ENCODE measurements at regions not wholly inside any gene's neighbourhood (a gene's known extent, or its start where the extent isn't known, plus 50 kb on each side); places are given as distances from the start of the nearest gene placed in this dataset.
"Not testable (repeated sequence)": the region's sequence is repeated elsewhere in the genome, so short reads cannot be mapped to it uniquely, and the experiment has no call there.

DNA sequence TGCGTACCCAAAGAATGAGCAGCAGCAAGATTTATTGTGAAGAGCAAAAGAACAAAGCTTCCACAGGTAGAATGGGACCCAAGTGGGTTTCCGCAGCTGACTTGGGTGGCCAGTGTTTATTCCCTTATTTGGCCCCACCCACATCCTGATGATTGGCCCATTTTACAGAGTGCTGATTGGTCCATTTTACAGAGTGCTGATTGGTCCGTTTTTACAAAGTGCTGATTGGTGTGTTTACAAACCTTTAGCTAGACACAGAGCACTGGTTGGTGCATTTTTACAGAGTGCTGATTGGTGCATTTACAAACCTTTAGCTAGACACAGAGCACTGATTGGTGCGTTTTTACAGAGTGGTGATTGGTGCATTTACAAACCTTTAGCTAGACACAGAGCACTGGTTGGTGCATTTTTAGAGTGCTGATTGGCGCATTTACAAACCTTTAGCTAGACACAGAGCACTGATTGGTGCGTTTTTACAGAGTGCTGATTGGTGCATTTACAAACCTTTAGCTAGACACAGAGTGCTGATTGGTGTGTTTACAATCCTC is 94.8 kb downstream of the SAMD9 start:
- intact Hi-C loops (cut with DNase I); H3K27me3 ChIP-seq (ENCODE audit: control insufficient read depth in 1 of 2, insufficient read depth in 2 of 2, low read length in 1 of 2); ATAC-seq (ENCODE audit: low FRiP score); H3K4me1 ChIP-seq (ENCODE audit: control insufficient read depth in 1 of 2, insufficient read depth in 2 of 2, low read length in 2 of 2); H3K27ac ChIP-seq (ENCODE audit: low read depth in 1 of 2, low read length in 2 of 2); H3K4me3 ChIP-seq (ENCODE audit: low read length in 2 of 2); DNase-seq; H3K36me3 ChIP-seq (ENCODE audit: control insufficient read depth in 1 of 2, insufficient read depth in 2 of 2, low read length in 1 of 2); H3K9me3 ChIP-seq (ENCODE audit: control insufficient read depth, low read length): not testable (repeated sequence)
- 95 to 96% methylated on average over 6 of the region's 6 CpGs for whole genome bisulfite sequencing, 2 donors

GRCh38 chr7:93021748-93022147 is 96.0 kb downstream of the SAMD9 start:
- no peak overlapping the region for H3K27ac ChIP-seq (ENCODE audit: low read depth in 1 of 2, low read length in 2 of 2)
- no peak overlapping the region for H3K4me3 ChIP-seq (ENCODE audit: low read length in 2 of 2)
- no peaks in the 10 kb centered on the region for H3K27me3 ChIP-seq (ENCODE audit: control insufficient read depth in 1 of 2, insufficient read depth in 2 of 2, low read length in 1 of 2)
- H3K9me3 ChIP-seq (ENCODE audit: control insufficient read depth, low read length): no peaks in the 10 kb centered on the region
- ATAC-seq (ENCODE audit: low FRiP score): no peak
- no peaks in the 10 kb centered on the region for H3K36me3 ChIP-seq (ENCODE audit: control insufficient read depth in 1 of 2, insufficient read depth in 2 of 2, low read length in 1 of 2)
- DNase-seq: no peak
- H3K4me1 ChIP-seq (ENCODE audit: control insufficient read depth in 1 of 2, insufficient read depth in 2 of 2, low read length in 2 of 2): no peaks in the 10 kb centered on the region
- 65 to 96% methylated on average over 2 of the region's 2 CpGs for WGBS, 2 donors
- intact Hi-C loops (cut with DNase I): no loop called here

DNA sequence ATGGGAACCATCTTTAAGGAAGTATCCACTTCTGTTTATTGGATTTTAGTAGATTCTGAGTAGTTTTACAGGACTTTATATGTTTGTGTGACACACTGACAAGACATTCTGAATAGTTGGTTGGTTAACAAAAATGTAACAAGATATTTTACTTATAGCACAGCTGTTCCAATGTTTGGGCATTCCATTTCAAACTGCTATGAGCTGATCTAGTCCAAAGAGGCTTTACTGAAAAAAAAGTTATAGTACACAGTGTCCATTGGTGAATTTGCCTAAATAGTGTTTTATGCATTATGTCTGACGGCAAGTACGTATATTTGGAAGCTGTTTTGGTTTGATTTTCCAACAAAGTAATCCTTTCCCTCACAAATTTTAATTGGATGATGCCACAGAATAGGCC is 99.1 kb downstream of the SAMD9 start:
- H3K9me3 ChIP-seq (ENCODE audit: control insufficient read depth, low read length): no peaks in the 10 kb centered on the region
- no peaks in the 10 kb centered on the region for H3K36me3 ChIP-seq (ENCODE audit: control insufficient read depth in 1 of 2, insufficient read depth in 2 of 2, low read length in 1 of 2)
- H3K4me3 ChIP-seq (ENCODE audit: low read length in 2 of 2): no peak overlapping the region
- ATAC-seq (ENCODE audit: low FRiP score) (no peak), DNase-seq (no peak)
- intact Hi-C loops (cut with DNase I): no loop called here
- H3K27ac ChIP-seq (ENCODE audit: low read depth in 1 of 2, low read length in 2 of 2): no peak overlapping the region
- H3K27me3 ChIP-seq (ENCODE audit: control insufficient read depth in 1 of 2, insufficient read depth in 2 of 2, low read length in 1 of 2): no peaks in the 10 kb centered on the region
- 80 to 98% methylated on average over 2 of the region's 2 CpGs for WGBS, 2 donors
- H3K4me1 ChIP-seq (ENCODE audit: control insufficient read depth in 1 of 2, insufficient read depth in 2 of 2, low read length in 2 of 2): no peaks in the 10 kb centered on the region

GRCh38 chr7:93016681-93017381 is 100.9 kb downstream of the SAMD9 start:
- ATAC-seq (ENCODE audit: low FRiP score): no peak
- intact Hi-C loops (cut with DNase I): no loop called here
- Histone ChIP-seq H3K27me3 (ENCODE audit: control insufficient read depth in 1 of 2, insufficient read depth in 2 of 2, low read length in 1 of 2) (no peaks in the 10 kb centered on the region), H3K36me3 (ENCODE audit: control insufficient read depth in 1 of 2, insufficient read depth in 2 of 2, low read length in 1 of 2) (no peaks in the 10 kb centered on the region), H3K27ac (ENCODE audit: low read depth in 1 of 2, low read length in 2 of 2) (no peak overlapping the region), H3K9me3 (ENCODE audit: control insufficient read depth, low read length) (no peaks in the 10 kb centered on the region), H3K4me1 (ENCODE audit: control insufficient read depth in 1 of 2, insufficient read depth in 2 of 2, low read length in 2 of 2) (no peaks in the 10 kb centered on the region), H3K4me3 (ENCODE audit: low read length in 2 of 2) (no peak overlapping the region)
- DNase-seq: no peak
- WGBS, 2 donors: 66 to 72% methylated on average over 8 of the region's 8 CpGs

DNA sequence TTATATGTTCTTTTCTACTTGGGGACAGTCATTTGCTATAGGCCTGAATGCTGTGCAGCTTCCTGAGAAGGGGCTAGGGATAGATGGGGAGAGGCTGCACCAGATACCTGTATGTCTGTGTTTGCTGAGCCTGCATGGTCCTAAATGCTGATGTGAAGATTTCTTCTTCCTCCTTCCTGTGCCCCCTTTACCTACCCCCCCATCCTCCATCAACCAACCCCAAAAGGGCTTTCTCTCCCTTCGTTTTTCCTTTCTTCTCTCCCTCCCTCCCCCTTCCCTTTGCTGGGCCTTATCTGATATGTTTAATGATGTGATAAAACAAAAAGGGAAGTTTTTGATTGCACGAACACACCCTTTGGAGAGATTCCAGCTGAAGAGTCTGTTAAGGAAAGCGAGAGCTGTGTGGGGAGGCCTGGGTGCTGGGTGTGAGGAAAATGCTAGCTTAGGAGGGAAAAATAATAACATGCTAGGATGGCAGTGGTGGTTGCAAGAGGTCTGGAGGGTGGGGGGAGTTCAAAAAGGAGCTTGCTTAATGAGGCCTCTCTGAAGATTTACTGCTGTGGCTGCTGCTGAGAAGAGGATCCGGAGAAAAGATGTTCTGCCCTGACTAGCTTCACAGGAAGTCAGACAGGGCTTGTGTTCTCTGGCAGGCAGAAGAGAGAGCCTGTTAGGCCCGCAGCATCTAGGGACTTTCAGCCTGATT is 101.8 kb downstream of the SAMD9 start:
- intact Hi-C loops (cut with DNase I): no loop called here
- 58 to 60% methylated on average over 5 of the region's 5 CpGs for whole genome bisulfite sequencing, 2 donors
- ATAC-seq (ENCODE audit: low FRiP score): no peak

GRCh38 chr7:93015101-93015778 is 102.5 kb downstream of the SAMD9 start:
- no peak overlapping the region for H3K4me3 ChIP-seq (ENCODE audit: low read length in 2 of 2)
- no peaks in the 10 kb centered on the region for H3K9me3 ChIP-seq (ENCODE audit: control insufficient read depth, low read length)
- no peaks in the 10 kb centered on the region for H3K4me1 ChIP-seq (ENCODE audit: control insufficient read depth in 1 of 2, insufficient read depth in 2 of 2, low read length in 2 of 2)
- 63 to 76% methylated on average over 3 of the region's 3 CpGs for WGBS, 2 donors
- H3K27me3 ChIP-seq (ENCODE audit: control insufficient read depth in 1 of 2, insufficient read depth in 2 of 2, low read length in 1 of 2): no peaks in the 10 kb centered on the region
- no peaks in the 10 kb centered on the region for H3K36me3 ChIP-seq (ENCODE audit: control insufficient read depth in 1 of 2, insufficient read depth in 2 of 2, low read length in 1 of 2)
- intact Hi-C loops (cut with DNase I): no loop called here
- DNase-seq (no peak), ATAC-seq (ENCODE audit: low FRiP score) (no peak)
- H3K27ac ChIP-seq (ENCODE audit: low read depth in 1 of 2, low read length in 2 of 2): no peak overlapping the region

More for the DNA sequence above, 101.8 kb downstream of the SAMD9 start:
- Histone ChIP-seq H3K9me3 (ENCODE audit: control insufficient read depth, low read length) (no peaks in the 10 kb centered on the region), H3K36me3 (ENCODE audit: control insufficient read depth in 1 of 2, insufficient read depth in 2 of 2, low read length in 1 of 2) (no peaks in the 10 kb centered on the region), H3K4me1 (ENCODE audit: control insufficient read depth in 1 of 2, insufficient read depth in 2 of 2, low read length in 2 of 2) (no peaks in the 10 kb centered on the region), H3K27ac (ENCODE audit: low read depth in 1 of 2, low read length in 2 of 2) (no peak overlapping the region), H3K27me3 (ENCODE audit: control insufficient read depth in 1 of 2, insufficient read depth in 2 of 2, low read length in 1 of 2) (no peaks in the 10 kb centered on the region), H3K4me3 (ENCODE audit: low read length in 2 of 2) (no peak overlapping the region)
- DNase-seq: no peak

- DNase-seq (no peak), ATAC-seq (ENCODE audit: low FRiP score) (no peak)
- intact Hi-C loops (cut with DNase I): no loop called here
- Histone ChIP-seq H3K36me3 (ENCODE audit: control insufficient read depth in 1 of 2, insufficient read depth in 2 of 2, low read length in 1 of 2) (no peaks in the 10 kb centered on the region), H3K9me3 (ENCODE audit: control insufficient read depth, low read length) (no peaks in the 10 kb centered on the region), H3K27ac (ENCODE audit: low read depth in 1 of 2, low read length in 2 of 2) (no peak overlapping the region), H3K4me1 (ENCODE audit: control insufficient read depth in 1 of 2, insufficient read depth in 2 of 2, low read length in 2 of 2) (no peaks in the 10 kb centered on the region), H3K27me3 (ENCODE audit: control insufficient read depth in 1 of 2, insufficient read depth in 2 of 2, low read length in 1 of 2) (no peaks in the 10 kb centered on the region), H3K4me3 (ENCODE audit: low read length in 2 of 2) (no peak overlapping the region)
- WGBS, 2 donors: 56 to 60% methylated on average over 1 of the region's 1 CpG
These were observed 103.4 kb downstream of the SAMD9 start for GRCh38 chr7:93014410-93014809.

- ATAC-seq (ENCODE audit: low FRiP score) (no peak), DNase-seq (no peak)
- H3K4me1 ChIP-seq (ENCODE audit: control insufficient read depth in 1 of 2, insufficient read depth in 2 of 2, low read length in 2 of 2): no peaks in the 10 kb centered on the region
- no peaks in the 10 kb centered on the region for H3K27me3 ChIP-seq (ENCODE audit: control insufficient read depth in 1 of 2, insufficient read depth in 2 of 2, low read length in 1 of 2)
- no peak overlapping the region for H3K27ac ChIP-seq (ENCODE audit: low read depth in 1 of 2, low read length in 2 of 2)
- no peaks in the 10 kb centered on the region for H3K36me3 ChIP-seq (ENCODE audit: control insufficient read depth in 1 of 2, insufficient read depth in 2 of 2, low read length in 1 of 2)
- no peaks in the 10 kb centered on the region for H3K9me3 ChIP-seq (ENCODE audit: control insufficient read depth, low read length)
- intact Hi-C loops (cut with DNase I): no loop called here
- WGBS, 2 donors: 91 to 94% methylated on average over 2 of the region's 2 CpGs
- no peak overlapping the region for H3K4me3 ChIP-seq (ENCODE audit: low read length in 2 of 2)
These were observed 104.2 kb downstream of the SAMD9 start for GRCh38 chr7:93013446-93014061.

Data from aorta (tissue), 5 donors.